ENCODE measurements at regions not wholly inside any gene's neighbourhood (a gene's known extent, or its start where the extent isn't known, plus 50 kb on each side); places are given as distances from the start of the nearest gene placed in this dataset.
"Not testable (repeated sequence)": the region's sequence is repeated elsewhere in the genome, so short reads cannot be mapped to it uniquely, and the experiment has no call there.

GRCh38 chr21:17679002-17679600 lies 66.4 kb upstream of the BTG3 start:
- DNase-seq: peak; percentile 80 to 90

DNA sequence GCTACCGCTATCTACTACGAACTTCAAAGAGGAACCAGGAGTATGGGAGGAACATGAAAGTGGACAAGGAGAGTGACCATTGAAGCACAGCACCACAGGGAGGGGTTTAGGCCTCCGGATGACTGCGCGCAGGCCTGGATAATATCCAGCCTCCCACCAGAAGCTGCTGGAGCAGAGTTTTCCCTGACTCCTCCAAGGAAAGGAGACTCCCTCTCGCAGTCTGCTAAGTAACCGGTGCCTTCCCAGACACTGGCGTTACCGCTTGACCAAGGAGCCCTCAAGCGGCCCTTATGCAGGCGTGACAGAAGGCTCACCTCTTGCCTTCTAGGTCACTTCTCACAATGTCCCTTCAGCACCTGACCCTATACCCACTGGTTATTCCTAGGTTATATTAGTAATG lies 64.2 kb upstream of the BTG3 start:
- DNase-seq: not testable (repeated sequence)

DNA sequence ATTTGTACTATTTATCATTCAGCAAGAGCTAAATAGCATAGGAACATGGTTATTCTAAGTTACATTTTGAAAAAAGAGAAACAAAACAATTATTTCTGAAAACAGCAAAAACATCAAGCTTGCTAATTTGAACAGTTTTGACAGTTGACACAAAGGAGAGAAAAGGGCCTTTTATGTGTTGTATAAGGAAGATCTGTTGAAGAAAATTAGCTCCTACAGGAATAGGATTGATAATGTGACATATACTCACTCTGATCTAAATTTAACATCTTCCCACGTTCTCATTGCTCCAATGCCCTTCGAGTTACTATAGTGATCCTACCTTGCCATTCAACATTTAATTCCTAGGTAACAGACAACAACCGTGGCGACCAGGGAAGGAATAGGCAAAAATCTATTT lies 61.4 kb upstream of the BTG3 start:
- no peak for DNase-seq

DNA sequence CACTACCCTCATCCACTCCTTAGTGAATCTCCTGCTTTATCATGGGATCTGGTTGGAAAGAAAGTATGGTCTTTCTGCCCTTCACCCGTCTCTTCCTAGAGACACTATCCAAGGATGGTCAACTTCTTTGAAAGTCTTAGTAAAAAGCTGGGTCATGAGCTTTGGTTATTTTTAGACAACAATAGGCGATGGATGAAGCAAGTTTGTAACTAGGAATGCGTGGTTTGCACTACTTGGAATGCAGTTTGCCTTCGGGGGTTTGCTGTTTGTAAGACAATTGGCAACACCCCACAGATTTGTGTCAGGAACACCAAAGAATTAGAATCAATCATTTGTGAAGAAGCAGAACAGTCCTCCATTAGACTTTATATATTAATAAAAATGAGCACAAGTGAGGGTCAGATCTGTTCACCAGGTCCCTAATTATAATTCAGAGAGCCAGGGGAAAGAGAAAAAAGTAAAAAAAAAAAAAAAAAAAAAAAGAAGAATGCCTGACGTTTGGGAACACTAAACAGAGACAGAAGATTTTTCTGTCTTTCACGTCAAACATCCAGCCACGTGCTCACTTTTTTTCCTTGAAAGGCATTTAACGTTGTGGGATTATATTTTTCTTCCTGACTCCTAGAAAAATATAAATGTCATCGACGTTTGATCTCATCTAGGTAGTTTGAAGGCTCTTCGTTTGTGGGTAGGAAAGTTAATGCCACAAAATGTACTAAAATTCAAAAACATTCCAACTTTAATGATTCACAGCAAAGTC lies 60.7 kb upstream of the BTG3 start:
- DNase-seq: no peak

DNA sequence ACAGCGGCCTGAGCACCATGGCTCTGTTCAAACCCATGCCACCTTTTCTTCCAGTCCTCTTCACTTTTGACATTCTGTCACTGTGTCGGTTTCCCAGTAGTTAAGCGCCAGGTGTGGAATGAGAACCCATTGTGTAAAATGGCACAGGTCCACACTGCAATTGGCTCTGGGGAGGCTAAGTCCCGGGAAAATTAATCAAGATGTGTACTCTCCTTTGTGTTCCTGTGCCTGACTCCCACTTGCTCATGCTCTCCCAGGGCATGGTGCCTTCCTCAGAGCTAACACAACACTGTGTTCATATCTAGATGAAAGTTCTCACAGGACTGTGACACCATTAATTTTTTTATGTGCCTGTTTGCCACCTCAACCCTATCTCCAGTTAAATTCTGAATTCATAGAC lies 59.0 kb upstream of the BTG3 start:
- DNase-seq: no peak

GRCh38 chr21:17668479-17669140 lies 55.9 kb upstream of the BTG3 start:
- DNase-seq: no peak

DNA sequence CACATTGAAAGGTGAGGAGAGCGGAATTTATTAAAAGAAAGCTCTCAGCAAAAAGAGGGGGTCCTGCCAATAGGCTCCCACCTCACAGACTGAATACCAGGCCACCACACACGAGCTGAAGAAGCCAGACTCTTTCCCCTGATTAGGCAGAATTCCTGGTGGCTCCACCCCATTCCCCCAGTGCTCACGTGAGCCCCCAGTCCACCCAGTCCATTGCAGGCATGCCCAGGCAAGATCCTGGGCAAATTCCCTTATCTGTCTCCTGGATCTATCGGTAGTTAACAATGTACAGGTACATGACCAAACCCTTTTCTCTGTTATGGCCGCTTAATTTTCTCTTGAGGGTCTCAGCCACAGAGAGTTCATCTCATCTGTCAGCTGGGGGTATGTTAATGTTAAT lies 54.6 kb upstream of the BTG3 start:
- DNase-seq: no peak
